Smooth muscle cell (in vitro differentiated cells): ENCODE measurements at regions not wholly inside any gene's neighbourhood (a gene's known extent, or its start where the extent isn't known, plus 50 kb on each side); places are given as distances from the start of the nearest gene placed in this dataset.

ENCODE experiments used
- DNase-seq: peaks from one replicate; lab custom pipeline; 2025; ENCODE audit not compliant: unreplicated experiment; lab: John Stamatoyannopoulos, UW
- H2AFZ ChIP-seq: fragments of 200-600 bp; sonication (generic); 2 replicates; pipeline ENCODE4 v1.6.0; 2016; ENCODE audit warnings: antibody characterized with exemption, low read depth, mild to moderate bottlenecking
- H3F3A ChIP-seq: fragments of 200-600 bp; sonication (generic); 2 replicates; pipeline ENCODE4 v1.6.0; 2017; ENCODE audit warnings: antibody characterized with exemption, low read depth
- H3K27ac ChIP-seq: fragments of 200-600 bp; sonication (generic); 2 replicates; pipeline ENCODE4 v1.5.1; 2016; ENCODE audit warnings: low read depth, mild to moderate bottlenecking
- H3K27me3 ChIP-seq: fragments of 200-600 bp; sonication (generic); 2 replicates; pipeline ENCODE4 v1.6.1; 2016; ENCODE audit warnings: low read depth, mild to moderate bottlenecking
- H3K36me3 ChIP-seq: fragments of 200-600 bp; sonication (generic); 2 replicates; pipeline ENCODE4 v1.5.1; 2016; ENCODE audit warnings: low read depth
- H3K4me1 ChIP-seq: fragments of 200-600 bp; sonication (generic); 2 replicates; pipeline ENCODE4 v1.5.1; 2016; ENCODE audit warnings: low read depth
- H3K4me2 ChIP-seq: fragments of 200-600 bp; sonication (generic); 2 replicates; pipeline ENCODE4 v1.6.0; 2016; ENCODE audit warnings: mild to moderate bottlenecking
- H3K4me3 ChIP-seq: fragments of 200-600 bp; sonication (generic); 2 replicates; pipeline ENCODE4 v1.5.1; 2016; ENCODE audit warnings: mild to moderate bottlenecking
- H3K79me2 ChIP-seq: fragments of 200-600 bp; sonication (generic); 2 replicates; pipeline ENCODE4 v1.6.0; 2016; ENCODE audit warnings: low read depth, mild to moderate bottlenecking
- H3K9ac ChIP-seq: fragments of 200-600 bp; sonication (generic); 2 replicates; pipeline ENCODE4 v1.6.0; 2016; ENCODE audit warnings: low read depth
- H3K9me3 ChIP-seq: fragments of 200-600 bp; sonication (generic); replicated peaks from 2 replicates; pipeline ENCODE4 v1.5.1; 2016; ENCODE audit warnings: low read depth
- H4K20me1 ChIP-seq: fragments of 200-600 bp; sonication (generic); 2 replicates; pipeline ENCODE4 v1.6.0; 2016; ENCODE audit warnings: low read depth
- CTCF ChIP-seq: fragments of 200-600 bp; sonication (generic); IDR thresholded peaks from 2 replicates; pipeline ENCODE4 v1.5.1; 2017; ENCODE audit warnings: borderline replicate concordance, mild to moderate bottlenecking, antibody characterized with exemption; ENCODE audit not compliant: insufficient read depth, poor library complexity, severe bottlenecking
- WGBS: methylation state at CpG from one replicate; pipeline ENCODE4 v1.1.7; 2016; ENCODE audit warnings: low lambda C conversion rate; 5-methylcytosine and 5-hydroxymethylcytosine counted together

- no peaks in the 10 kb centered on the region for H3K4me1 ChIP-seq
- no peaks in the 10 kb centered on the region for H3K79me2 ChIP-seq
- no peak overlapping the region for H2AFZ ChIP-seq
- no peaks in the 10 kb centered on the region for H3K36me3 ChIP-seq
- H3F3A ChIP-seq = no peaks in the 10 kb centered on the region
- no peaks in the 10 kb centered on the region for H3K27me3 ChIP-seq
- no peak overlapping the region for H3K4me2 ChIP-seq
- H3K9me3 ChIP-seq = no peaks in the 10 kb centered on the region
- H3K9ac ChIP-seq = no peak overlapping the region
- no peak overlapping the region for H3K27ac ChIP-seq
- no peaks in the 10 kb centered on the region for H4K20me1 ChIP-seq
- WGBS = 83% methylated on average over 4 of the region's 4 CpGs
- H3K4me3 ChIP-seq = no peak overlapping the region
- DNase-seq = no peak
- TF ChIP-seq CTCF = no peak
These were observed 557.6 kb downstream of the SPRY1 start for GRCh38 chr4:123954220-123954619.

GRCh38 chr4:123955167-123955800, 558.7 kb downstream of the SPRY1 start:
- H3K36me3 ChIP-seq = no peaks in the 10 kb centered on the region
- no peaks in the 10 kb centered on the region for H3K4me1 ChIP-seq
- no peak overlapping the region for H3K4me2 ChIP-seq
- no peaks in the 10 kb centered on the region for H3K27me3 ChIP-seq
- no peak overlapping the region for H3K4me3 ChIP-seq
- no peak for TF ChIP-seq CTCF
- no peaks in the 10 kb centered on the region for H4K20me1 ChIP-seq
- no peaks in the 10 kb centered on the region for H3K9me3 ChIP-seq
- H2AFZ ChIP-seq = no peak overlapping the region
- no peak overlapping the region for H3K9ac ChIP-seq
- no peaks in the 10 kb centered on the region for H3K79me2 ChIP-seq
- DNase-seq = no peak
- H3F3A ChIP-seq = no peaks in the 10 kb centered on the region
- no peak overlapping the region for H3K27ac ChIP-seq
- WGBS = 98% methylated on average over 3 of the region's 3 CpGs

- no peak overlapping the region for H3K27ac ChIP-seq
- no peaks in the 10 kb centered on the region for H4K20me1 ChIP-seq
- H3K9ac ChIP-seq = no peak overlapping the region
- no peak overlapping the region for H3K4me2 ChIP-seq
- H2AFZ ChIP-seq = no peak overlapping the region
- WGBS = 96% methylated on average over 7 of the region's 7 CpGs
- no peak overlapping the region for H3K4me3 ChIP-seq
- H3K27me3 ChIP-seq = no peaks in the 10 kb centered on the region
- no peak for TF ChIP-seq CTCF
- H3K79me2 ChIP-seq = no peaks in the 10 kb centered on the region
- H3F3A ChIP-seq = no peaks in the 10 kb centered on the region
- H3K4me1 ChIP-seq = no peaks in the 10 kb centered on the region
- DNase-seq = no peak
- no peaks in the 10 kb centered on the region for H3K9me3 ChIP-seq
- H3K36me3 ChIP-seq = no peaks in the 10 kb centered on the region
These were observed 559.6 kb downstream of the SPRY1 start for GRCh38 chr4:123956204-123956603.
